SK-N-MC (cell line): ENCODE measurements at regions not wholly inside any gene's neighbourhood (a gene's known extent, or its start where the extent isn't known, plus 50 kb on each side); places are given as distances from the start of the nearest gene placed in this dataset.

Source experiments
- EZH2 ChIP-seq: fragments of 200-600 bp; sonication (generic); IDR thresholded peaks from one replicate; pipeline ENCODE4 v1.6.1; 2017; ENCODE audit warnings: antibody characterized with exemption
- FOXP2 ChIP-seq: optimal IDR thresholded peaks from 2 replicates; pipeline ENCODE3; 2011; ENCODE audit warnings: mild to moderate bottlenecking, moderate library complexity; ENCODE audit not compliant: insufficient read depth; ENCODE audit errors: extremely low read length, control extremely low read depth
- POLR2AphosphoS5 ChIP-seq: IDR thresholded peaks from 2 replicates; pipeline ENCODE4 v1.6.1; 2012; ENCODE audit warnings: mild to moderate bottlenecking, low read depth, low read length, borderline replicate concordance

GRCh38 chr14:97155814-97156213, 358.6 kb downstream of the VRK1 start:
- no peak for TF ChIP-seq POLR2AphosphoS5
- no peak for TF ChIP-seq EZH2
- TF ChIP-seq FOXP2, result no peak
